Activated T-cell treated with anti-CD3 and anti-CD28 coated beads, Interleukin-2, amount 50 U/mL, for 4 hours (primary cell): ENCODE measurements at regions not wholly inside any gene's neighbourhood (a gene's known extent, or its start where the extent isn't known, plus 50 kb on each side); places are given as distances from the start of the nearest gene placed in this dataset.

Experiments
- ATAC-seq, 2 donors: fragments of 200-7000 bp; cut with Tn5 transposase; one replicate each; pipeline ENCODE4 v1.10.0; 2021
- DNase-seq: peaks from one replicate; pipeline ENCODE4 v3.0.0-alpha.2; 2020
- H3K27me3 Mint-ChIP-seq: one replicate; pipeline ENCODE4 v1.8.0; 2021; ENCODE audit warnings: low read depth, mixed read lengths
- H3K36me3 Mint-ChIP-seq: one replicate; pipeline ENCODE4 v1.8.0; 2022; ENCODE audit warnings: mixed read lengths; ENCODE audit not compliant: insufficient read depth
- H3K4me1 Mint-ChIP-seq: one replicate; pipeline ENCODE4 v1.8.0; 2021; ENCODE audit warnings: low read depth, mixed read lengths
- H3K4me3 Mint-ChIP-seq: one replicate; pipeline ENCODE4 v1.8.0; 2021; ENCODE audit warnings: mild to moderate bottlenecking, moderate library complexity, mixed read lengths
- H3K9me3 Mint-ChIP-seq: one replicate; pipeline ENCODE4 v1.8.0; 2021; ENCODE audit warnings: mixed read lengths

GRCh38 chr20:50323777-50324775, 133.4 kb downstream of the CEBPB start:
- ATAC-seq (no peak), DNase-seq (no peak)
- H3K36me3 Mint-ChIP-seq = no peaks in the 10 kb centered on the region
- no peaks in the 10 kb centered on the region for H3K27me3 Mint-ChIP-seq
- peaks cover 6% of the 10 kb centered on the region for H3K9me3 Mint-ChIP-seq
- no peak overlapping the region for H3K4me3 Mint-ChIP-seq
- peaks cover 3% of the 10 kb centered on the region for H3K4me1 Mint-ChIP-seq

DNA sequence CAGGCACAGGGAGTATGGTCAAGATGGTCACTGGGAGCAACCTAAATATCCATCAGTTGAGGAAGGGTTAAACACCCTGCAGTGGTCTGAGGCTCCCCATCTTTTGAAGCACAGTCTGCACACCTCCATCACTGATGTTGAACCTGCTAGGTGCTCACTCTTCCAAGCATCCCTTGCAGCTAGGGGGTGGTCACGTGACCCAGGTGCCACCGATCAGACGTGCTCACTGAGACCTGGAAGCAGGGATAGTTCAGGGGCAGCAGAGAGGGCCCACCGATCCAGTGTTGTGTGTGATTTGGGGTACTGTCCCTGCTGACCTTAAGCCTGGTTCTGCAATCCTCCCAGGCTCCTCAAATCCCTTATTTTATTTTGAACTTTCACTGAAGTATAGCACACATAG, 134.6 kb downstream of the CEBPB start:
- no peaks in the 10 kb centered on the region for H3K36me3 Mint-ChIP-seq
- H3K4me1 Mint-ChIP-seq = peaks cover 3% of the 10 kb centered on the region

GRCh38 chr20:50325651-50326050, 135.0 kb downstream of the CEBPB start:
- Mint-ChIP-seq H3K4me3 (no peak overlapping the region), H3K9me3 (peaks cover 6% of the 10 kb centered on the region), H3K27me3 (no peaks in the 10 kb centered on the region), H3K36me3 (no peaks in the 10 kb centered on the region), H3K4me1 (peaks cover 3% of the 10 kb centered on the region)
- DNase-seq = no peak
- ATAC-seq = no peak

More for the DNA sequence above, 134.6 kb downstream of the CEBPB start:
- Mint-ChIP-seq H3K4me3 (no peak overlapping the region), H3K27me3 (no peaks in the 10 kb centered on the region), H3K9me3 (peaks cover 6% of the 10 kb centered on the region)
- DNase-seq (no peak), ATAC-seq (no peak)

DNA sequence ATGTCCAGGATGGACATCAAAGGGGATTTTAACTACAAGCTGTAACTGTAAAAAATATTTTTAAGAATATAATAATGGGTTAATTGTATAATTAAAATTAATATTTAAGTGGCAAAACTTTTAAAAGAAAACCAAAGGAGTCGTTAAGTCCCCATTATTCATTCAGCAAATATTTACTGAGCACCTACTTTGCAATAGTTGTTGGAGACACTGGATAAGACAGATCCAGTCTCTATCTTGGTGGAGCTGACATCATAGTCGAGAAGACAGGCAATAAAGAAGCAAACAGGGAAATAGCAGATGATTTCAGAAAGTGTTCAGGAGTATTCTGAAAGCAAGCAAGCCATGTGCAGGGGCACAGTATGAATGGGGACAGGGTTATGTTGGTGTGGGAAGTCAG, 137.0 kb downstream of the CEBPB start:
- Mint-ChIP-seq H3K27me3 (no peaks in the 10 kb centered on the region), H3K4me1 (no peaks in the 10 kb centered on the region), H3K4me3 (no peak overlapping the region), H3K36me3 (no peaks in the 10 kb centered on the region), H3K9me3 (peaks cover 6% of the 10 kb centered on the region)
- DNase-seq (no peak), ATAC-seq (no peak)

- no peak for DNase-seq
- Mint-ChIP-seq H3K4me1 (no peaks in the 10 kb centered on the region), H3K36me3 (no peaks in the 10 kb centered on the region), H3K4me3 (no peak overlapping the region), H3K27me3 (no peaks in the 10 kb centered on the region), H3K9me3 (peaks cover 6% of the 10 kb centered on the region)
- ATAC-seq = no peak
These were observed 137.8 kb downstream of the CEBPB start for GRCh38 chr20:50328222-50328979.

- DNase-seq (no peak), ATAC-seq (no peak)
- Mint-ChIP-seq H3K36me3 (no peaks in the 10 kb centered on the region), H3K4me3 (no peak overlapping the region), H3K9me3 (peaks cover 6% of the 10 kb centered on the region), H3K27me3 (no peaks in the 10 kb centered on the region), H3K4me1 (no peaks in the 10 kb centered on the region)
These were observed 138.6 kb downstream of the CEBPB start for GRCh38 chr20:50328996-50329898.

DNA sequence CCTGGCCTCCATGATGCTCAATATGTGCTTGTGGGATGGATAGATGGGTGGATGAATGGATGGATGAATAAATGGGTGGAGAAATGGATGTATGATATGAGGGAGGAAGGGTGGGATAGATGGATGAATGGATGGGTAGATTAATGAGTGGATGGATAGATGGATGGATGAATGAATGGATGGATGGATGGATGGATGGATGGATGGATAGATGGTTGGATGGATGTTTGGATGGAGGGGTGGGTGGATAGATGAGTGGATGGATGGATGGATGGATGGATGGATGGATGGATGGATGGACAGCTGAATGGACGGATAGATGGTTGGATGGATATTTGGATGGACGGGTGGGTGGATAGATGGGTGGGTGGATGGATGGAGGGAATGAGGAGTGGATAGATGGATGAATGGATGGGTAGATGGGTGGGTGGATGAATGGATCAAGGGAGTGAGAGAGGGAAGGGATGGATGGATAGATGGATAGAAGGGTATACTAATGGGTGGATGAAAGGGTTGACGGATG, 139.4 kb downstream of the CEBPB start:
- Mint-ChIP-seq H3K4me3 (no peak overlapping the region), H3K4me1 (no peaks in the 10 kb centered on the region), H3K9me3 (peaks cover 3% of the 10 kb centered on the region), H3K36me3 (no peaks in the 10 kb centered on the region), H3K27me3 (no peaks in the 10 kb centered on the region)
- no peak for DNase-seq
- no peak for ATAC-seq

GRCh38 chr20:50330504-50331313, 140.1 kb downstream of the CEBPB start:
- ATAC-seq (no peak), DNase-seq (no peak)
- Mint-ChIP-seq H3K36me3 (no peaks in the 10 kb centered on the region), H3K4me1 (no peaks in the 10 kb centered on the region), H3K4me3 (no peak overlapping the region), H3K27me3 (no peaks in the 10 kb centered on the region), H3K9me3 (peaks cover 3% of the 10 kb centered on the region)

GRCh38 chr20:50331469-50332363, 141.1 kb downstream of the CEBPB start:
- no peak for DNase-seq
- no peaks in the 10 kb centered on the region for H3K27me3 Mint-ChIP-seq
- ATAC-seq = no peak
- no peaks in the 10 kb centered on the region for H3K36me3 Mint-ChIP-seq
- H3K4me3 Mint-ChIP-seq = no peak overlapping the region
- H3K4me1 Mint-ChIP-seq = no peaks in the 10 kb centered on the region
- H3K9me3 Mint-ChIP-seq = peaks cover 3% of the 10 kb centered on the region

DNA sequence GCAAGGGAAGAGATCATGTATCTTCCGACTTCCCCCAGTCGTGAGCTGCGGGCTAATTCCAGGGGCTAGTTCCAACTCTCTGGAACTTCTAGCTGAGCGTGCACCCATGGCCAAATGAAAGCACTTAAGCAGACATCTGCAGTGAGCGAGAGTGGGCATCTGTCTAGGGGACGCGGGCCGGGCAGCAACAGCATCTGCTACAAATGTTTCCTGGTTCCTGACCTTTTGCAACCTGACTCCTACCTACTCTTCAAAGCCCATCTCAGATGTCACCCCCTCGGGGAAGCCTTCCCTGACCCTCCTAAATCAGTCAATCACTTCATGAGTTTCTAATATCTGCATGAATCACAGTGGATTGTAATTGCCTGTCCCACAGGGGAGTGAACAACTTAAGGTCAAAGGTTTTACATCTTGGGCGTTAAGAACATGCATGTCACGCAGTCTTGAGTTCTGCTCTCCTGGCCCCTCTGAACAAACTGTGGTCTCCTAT, 141.9 kb downstream of the CEBPB start:
- Mint-ChIP-seq H3K4me3 (no peak overlapping the region), H3K9me3 (peaks cover 3% of the 10 kb centered on the region), H3K4me1 (peaks cover 2% of the 10 kb centered on the region), H3K27me3 (no peaks in the 10 kb centered on the region), H3K36me3 (no peaks in the 10 kb centered on the region)
- DNase-seq (no peak), ATAC-seq (no peak)

DNA sequence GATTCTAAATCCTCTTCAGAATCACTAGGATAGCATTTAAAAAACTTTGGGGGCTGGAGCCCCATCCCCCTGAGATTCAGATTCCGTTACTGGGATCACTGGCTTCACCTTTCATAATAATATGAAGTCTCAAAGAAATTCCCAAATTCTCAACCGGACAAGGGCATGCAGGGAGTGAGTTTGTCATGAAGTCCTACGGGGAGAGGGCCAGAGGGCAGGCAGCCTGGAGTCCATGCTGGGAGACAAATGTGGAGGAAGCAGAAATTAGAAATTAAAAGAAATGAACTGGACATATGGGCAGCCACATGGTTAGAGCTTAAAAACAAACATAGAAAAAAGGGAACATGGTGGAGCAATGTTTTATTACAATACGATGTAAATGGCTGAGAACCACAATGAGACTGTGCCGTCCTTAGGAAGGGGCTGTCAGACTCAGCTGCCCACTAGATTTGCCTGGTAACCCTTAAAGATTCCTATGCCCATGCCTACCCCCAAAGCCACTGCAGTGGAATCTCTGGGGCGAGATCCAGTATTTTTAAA, 142.6 kb downstream of the CEBPB start:
- H3K36me3 Mint-ChIP-seq = no peaks in the 10 kb centered on the region
- no peaks in the 10 kb centered on the region for H3K27me3 Mint-ChIP-seq
- no peak overlapping the region for H3K4me3 Mint-ChIP-seq
- no peak for DNase-seq
- H3K9me3 Mint-ChIP-seq = no peaks in the 10 kb centered on the region
- H3K4me1 Mint-ChIP-seq = peaks cover 8% of the 10 kb centered on the region
- ATAC-seq = no peak

DNA sequence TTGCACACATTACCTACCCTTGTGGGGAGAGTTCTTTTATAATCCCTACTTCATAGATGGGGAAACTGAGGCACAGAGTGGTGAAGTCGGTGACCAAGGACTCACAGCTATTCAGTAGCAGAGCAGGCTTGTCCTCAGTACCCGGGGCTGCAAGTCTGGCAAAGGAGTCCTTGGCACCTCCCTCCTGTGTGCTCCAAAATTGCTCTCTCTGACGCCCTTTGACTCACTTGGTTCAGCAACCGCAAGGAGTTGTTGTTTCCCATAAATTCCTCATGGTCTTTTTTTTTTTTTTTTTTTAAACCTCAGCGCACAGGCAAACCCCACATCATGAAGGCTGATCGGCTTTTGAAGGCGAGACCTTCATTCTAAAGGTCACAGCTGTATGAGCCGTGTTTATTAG, 143.2 kb downstream of the CEBPB start:
- no peaks in the 10 kb centered on the region for H3K9me3 Mint-ChIP-seq
- H3K4me1 Mint-ChIP-seq = peaks cover 15% of the 10 kb centered on the region
- H3K4me3 Mint-ChIP-seq = no peak overlapping the region
- H3K36me3 Mint-ChIP-seq = no peaks in the 10 kb centered on the region
- ATAC-seq = no peak
- no peak for DNase-seq
- no peaks in the 10 kb centered on the region for H3K27me3 Mint-ChIP-seq
